Left ventricle myocardium inferior (tissue), 1 donor: ENCODE measurements at regions not wholly inside any gene's neighbourhood (a gene's known extent, or its start where the extent isn't known, plus 50 kb on each side); places are given as distances from the start of the nearest gene placed in this dataset.
A peak's percentile ranks its signal among the peaks of the same experiment; 100 is the strongest.

Experiments used
- DNase-seq: peaks from one replicate; pipeline ENCODE4 v3.0.0-alpha.2; 2020
- H3K27ac ChIP-seq: fragments of 200-600 bp; replicated peaks from 2 replicates; pipeline ENCODE4 v1.8.0; 2021
- H3K27me3 ChIP-seq: fragments of 200-600 bp; 2 replicates; pipeline ENCODE4 v1.8.0; 2021; ENCODE audit warnings: low read depth
- H3K36me3 ChIP-seq: fragments of 200-600 bp; 2 replicates; pipeline ENCODE4 v1.8.0; 2021
- H3K4me1 ChIP-seq: fragments of 200-600 bp; 2 replicates; pipeline ENCODE4 v1.8.0; 2021
- H3K4me3 ChIP-seq: fragments of 200-600 bp; 2 replicates; pipeline ENCODE4 v1.8.0; 2021; ENCODE audit warnings: mild to moderate bottlenecking, moderate library complexity
- H3K9me3 ChIP-seq: fragments of 200-600 bp; replicated peaks from 2 replicates; pipeline ENCODE4 v1.8.0; 2021
- CTCF ChIP-seq: fragments of 200-600 bp; IDR thresholded peaks from 2 replicates; pipeline ENCODE4 v1.8.0; 2021; ENCODE audit warnings: antibody characterized with exemption, mild to moderate bottlenecking, borderline replicate concordance
- intact Hi-C: fragments of 100-400 bp; cut with micrococcal nuclease; formaldehyde crosslinking; loops from one replicate; pipeline ENCODE4 v1.11.0; 2022
- donor health status: DM: no; HTN: yes; CAD: no; lungs with severe emphysema.

GRCh38 chr10:108465871-108466641 lies 1301.5 kb upstream of the SORCS1 start:
- H3K4me1 ChIP-seq = peaks cover 8% of the 10 kb centered on the region
- peaks cover 34% of the 10 kb centered on the region for H3K27me3 ChIP-seq
- DNase-seq = peak; percentile 22
- intact Hi-C loops = no loop called here
- H3K4me3 ChIP-seq = peak overlapping the region; percentile 62
- no peak overlapping the region for H3K27ac ChIP-seq
- H3K36me3 ChIP-seq = no peaks in the 10 kb centered on the region
- H3K9me3 ChIP-seq = peaks cover 2% of the 10 kb centered on the region
- no peak for TF ChIP-seq CTCF

GRCh38 chr10:108462005-108462404 lies 1297.5 kb upstream of the SORCS1 start:
- Histone ChIP-seq H3K4me1 (peaks cover 8% of the 10 kb centered on the region), H3K9me3 (peaks cover 3% of the 10 kb centered on the region), H3K27me3 (peaks cover 26% of the 10 kb centered on the region), H3K27ac (no peak overlapping the region), H3K4me3 (no peak overlapping the region), H3K36me3 (no peaks in the 10 kb centered on the region)
- no peak for DNase-seq
- no peak for TF ChIP-seq CTCF
- intact Hi-C loops = no loop called here

GRCh38 chr10:108454793-108455192 lies 1290.3 kb upstream of the SORCS1 start:
- H3K4me3 ChIP-seq = no peak overlapping the region
- no peaks in the 10 kb centered on the region for H3K27me3 ChIP-seq
- H3K9me3 ChIP-seq = peaks cover 3% of the 10 kb centered on the region
- intact Hi-C loops = no loop called here
- H3K27ac ChIP-seq = no peak overlapping the region
- no peak for DNase-seq
- H3K36me3 ChIP-seq = no peaks in the 10 kb centered on the region
- no peaks in the 10 kb centered on the region for H3K4me1 ChIP-seq
- TF ChIP-seq CTCF = no peak

GRCh38 chr10:108454224-108454623 lies 1289.7 kb upstream of the SORCS1 start:
- TF ChIP-seq CTCF = no peak
- intact Hi-C loops = no loop called here
- Histone ChIP-seq H3K27ac (no peak overlapping the region), H3K27me3 (no peaks in the 10 kb centered on the region), H3K4me1 (no peaks in the 10 kb centered on the region), H3K9me3 (peaks cover 3% of the 10 kb centered on the region), H3K36me3 (no peaks in the 10 kb centered on the region), H3K4me3 (no peak overlapping the region)
- no peak for DNase-seq

- no peak for DNase-seq
- Histone ChIP-seq H3K27ac (no peak overlapping the region), H3K27me3 (no peaks in the 10 kb centered on the region), H3K4me1 (no peaks in the 10 kb centered on the region), H3K4me3 (no peak overlapping the region), H3K36me3 (no peaks in the 10 kb centered on the region), H3K9me3 (peaks cover 3% of the 10 kb centered on the region)
- no peak for TF ChIP-seq CTCF
- intact Hi-C loops = no loop called here
Observed at GRCh38 chr10:108453166-108453565, 1288.7 kb upstream of the SORCS1 start.
